A549 (cell line): ENCODE measurements at regions not wholly inside any gene's neighbourhood (a gene's known extent, or its start where the extent isn't known, plus 50 kb on each side); places are given as distances from the start of the nearest gene placed in this dataset.

Experiments
- CBX2 ChIP-seq: fragments of 200-600 bp; sonication (generic); IDR thresholded peaks from 2 replicates; pipeline ENCODE4 v1.6.1; 2016; ENCODE audit warnings: low read depth, mild to moderate bottlenecking, borderline replicate concordance
- JUN ChIP-seq, 2 experiments: fragments of >200 bp; sonication (Bioruptor Twin); formaldehyde crosslinking; IDR thresholded peaks; 2 replicates in 1 of 2; 3 replicates in 1 of 2; pipeline ENCODE4 v1.6.1; 2016 to 2017
- KDM1A ChIP-seq: fragments of 200-600 bp; sonication (generic); IDR thresholded peaks from 2 replicates; pipeline ENCODE4 v1.6.1; 2016; ENCODE audit warnings: low read depth, mild to moderate bottlenecking
- POLR2A ChIP-seq: IDR thresholded peaks from 2 replicates; pipeline ENCODE4 v1.6.1; 2012; ENCODE audit warnings: mild to moderate bottlenecking, low read length
- RCOR1 ChIP-seq: fragments of 150-350 bp; IDR thresholded peaks from 2 replicates; pipeline ENCODE4 v1.6.1; 2014; ENCODE audit warnings: antibody characterized with exemption, low read length, low read depth
- SMC3 ChIP-seq: fragments of >200 bp; sonication (Bioruptor Twin); formaldehyde crosslinking; IDR thresholded peaks from 3 replicates; pipeline ENCODE4 v1.6.1; 2018; ENCODE audit warnings: inconsistent platforms
- USF2 ChIP-seq: fragments of 450-650 bp; IDR thresholded peaks from 2 replicates; pipeline ENCODE4 v1.6.1; 2014; ENCODE audit warnings: antibody characterized with exemption
- TF ChIP-seq, protein P1 (sequence below): fragments of >200 bp; sonication (Bioruptor Twin); formaldehyde crosslinking; IDR thresholded peaks from 3 replicates; pipeline ENCODE4 v1.5.1; 2016

GRCh38 chr1:8218351-8219092 is 99.4 kb upstream of the SLC45A1 start:
- TF ChIP-seq JUN (IDR thresholded peaks at IDR 0.05) (no peak), USF2 (no peak), POLR2A (no peak), RCOR1 (no peak), KDM1A (no peak), SMC3 (no peak), CBX2 (no peak)
- TF ChIP-seq, protein P1, sequence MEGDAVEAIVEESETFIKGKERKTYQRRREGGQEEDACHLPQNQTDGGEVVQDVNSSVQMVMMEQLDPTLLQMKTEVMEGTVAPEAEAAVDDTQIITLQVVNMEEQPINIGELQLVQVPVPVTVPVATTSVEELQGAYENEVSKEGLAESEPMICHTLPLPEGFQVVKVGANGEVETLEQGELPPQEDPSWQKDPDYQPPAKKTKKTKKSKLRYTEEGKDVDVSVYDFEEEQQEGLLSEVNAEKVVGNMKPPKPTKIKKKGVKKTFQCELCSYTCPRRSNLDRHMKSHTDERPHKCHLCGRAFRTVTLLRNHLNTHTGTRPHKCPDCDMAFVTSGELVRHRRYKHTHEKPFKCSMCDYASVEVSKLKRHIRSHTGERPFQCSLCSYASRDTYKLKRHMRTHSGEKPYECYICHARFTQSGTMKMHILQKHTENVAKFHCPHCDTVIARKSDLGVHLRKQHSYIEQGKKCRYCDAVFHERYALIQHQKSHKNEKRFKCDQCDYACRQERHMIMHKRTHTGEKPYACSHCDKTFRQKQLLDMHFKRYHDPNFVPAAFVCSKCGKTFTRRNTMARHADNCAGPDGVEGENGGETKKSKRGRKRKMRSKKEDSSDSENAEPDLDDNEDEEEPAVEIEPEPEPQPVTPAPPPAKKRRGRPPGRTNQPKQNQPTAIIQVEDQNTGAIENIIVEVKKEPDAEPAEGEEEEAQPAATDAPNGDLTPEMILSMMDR: no peak
